ENCODE measurements at regions not wholly inside any gene's neighbourhood (a gene's known extent, or its start where the extent isn't known, plus 50 kb on each side); places are given as distances from the start of the nearest gene placed in this dataset.

- TF ChIP-seq CTCF (IDR thresholded peaks at IDR 0.05) (no peak), POLR2AphosphoS5 (IDR thresholded peaks at IDR 0.05) (no peak), EP300 (IDR thresholded peaks at IDR 0.05) (no peak)
Measured at GRCh38 chr12:131208425-131208824, 254.7 kb downstream of the ADGRD1 start.
